Glutamatergic neuron (in vitro differentiated cells): ENCODE measurements at regions not wholly inside any gene's neighbourhood (a gene's known extent, or its start where the extent isn't known, plus 50 kb on each side); places are given as distances from the start of the nearest gene placed in this dataset.

Source experiments
- DNase-seq: peaks from one replicate; pipeline ENCODE4 v3.0.0; 2022
- H3K27ac Mint-ChIP-seq: one replicate; pipeline ENCODE4 v1.8.0; 2020; ENCODE audit warnings: mild to moderate bottlenecking, mixed read lengths, inconsistent platforms; ENCODE audit not compliant: unreplicated experiment
- H3K27me3 Mint-ChIP-seq: one replicate; pipeline ENCODE4 v1.8.0; 2020; ENCODE audit warnings: mild to moderate bottlenecking, moderate library complexity, mixed read lengths, inconsistent platforms; ENCODE audit not compliant: unreplicated experiment
- H3K36me3 Mint-ChIP-seq: one replicate; pipeline ENCODE4 v1.8.0; 2020; ENCODE audit warnings: mild to moderate bottlenecking, mixed read lengths, inconsistent platforms; ENCODE audit not compliant: unreplicated experiment
- H3K4me1 Mint-ChIP-seq: one replicate; pipeline ENCODE4 v1.8.0; 2020; ENCODE audit warnings: mild to moderate bottlenecking, low read depth, mixed read lengths, inconsistent platforms; ENCODE audit not compliant: unreplicated experiment
- H3K4me3 Mint-ChIP-seq: one replicate; pipeline ENCODE4 v1.8.0; 2020; ENCODE audit warnings: mild to moderate bottlenecking, mixed read lengths, inconsistent platforms; ENCODE audit not compliant: unreplicated experiment
- H3K9me3 Mint-ChIP-seq: one replicate; pipeline ENCODE4 v1.8.0; 2020; ENCODE audit warnings: mild to moderate bottlenecking, moderate library complexity, mixed read lengths, inconsistent platforms; ENCODE audit not compliant: unreplicated experiment
- CTCF ChIP-seq: fragments of 200-600 bp; sonication (generic); IDR thresholded peaks from one replicate; pipeline ENCODE4 v1.5.0; 2021; ENCODE audit not compliant: partially characterized antibody, unreplicated experiment

- H3K36me3 Mint-ChIP-seq, result no peaks in the 10 kb centered on the region
- peaks cover 2% of the 10 kb centered on the region for H3K27me3 Mint-ChIP-seq
- no peaks in the 10 kb centered on the region for H3K9me3 Mint-ChIP-seq
- H3K4me1 Mint-ChIP-seq, result no peaks in the 10 kb centered on the region
- H3K27ac Mint-ChIP-seq, result no peak overlapping the region
- H3K4me3 Mint-ChIP-seq, result no peak overlapping the region
- TF ChIP-seq CTCF, result no peak
- no peak for DNase-seq
These were observed 758.9 kb downstream of the UQCRFS1 start for GRCh38 chr19:28454083-28454482.

GRCh38 chr19:28453420-28453819 is 759.5 kb downstream of the UQCRFS1 start:
- TF ChIP-seq CTCF, result no peak
- Mint-ChIP-seq H3K27me3 (no peaks in the 10 kb centered on the region), H3K4me1 (no peaks in the 10 kb centered on the region), H3K4me3 (no peak overlapping the region), H3K27ac (no peak overlapping the region), H3K36me3 (no peaks in the 10 kb centered on the region), H3K9me3 (no peaks in the 10 kb centered on the region)
- no peak for DNase-seq

- Mint-ChIP-seq H3K4me1 (no peaks in the 10 kb centered on the region), H3K9me3 (peaks cover 1% of the 10 kb centered on the region), H3K4me3 (no peak overlapping the region), H3K36me3 (no peaks in the 10 kb centered on the region), H3K27ac (no peak overlapping the region), H3K27me3 (no peaks in the 10 kb centered on the region)
- TF ChIP-seq CTCF, result no peak
- DNase-seq, result no peak
These were observed 763.1 kb downstream of the UQCRFS1 start for GRCh38 chr19:28449803-28450202.

GRCh38 chr19:28446511-28446910 is 766.4 kb downstream of the UQCRFS1 start:
- DNase-seq, result no peak
- no peaks in the 10 kb centered on the region for H3K27me3 Mint-ChIP-seq
- TF ChIP-seq CTCF, result no peak
- H3K9me3 Mint-ChIP-seq, result peaks cover 1% of the 10 kb centered on the region
- no peak overlapping the region for H3K27ac Mint-ChIP-seq
- no peaks in the 10 kb centered on the region for H3K36me3 Mint-ChIP-seq
- H3K4me3 Mint-ChIP-seq, result no peak overlapping the region
- H3K4me1 Mint-ChIP-seq, result no peaks in the 10 kb centered on the region

- H3K4me1 Mint-ChIP-seq, result no peaks in the 10 kb centered on the region
- no peak for TF ChIP-seq CTCF
- no peak for DNase-seq
- no peak overlapping the region for H3K27ac Mint-ChIP-seq
- H3K36me3 Mint-ChIP-seq, result no peaks in the 10 kb centered on the region
- no peak overlapping the region for H3K4me3 Mint-ChIP-seq
- H3K27me3 Mint-ChIP-seq, result no peaks in the 10 kb centered on the region
- peaks cover 1% of the 10 kb centered on the region for H3K9me3 Mint-ChIP-seq
These were observed 767.1 kb downstream of the UQCRFS1 start for GRCh38 chr19:28445826-28446225.
